ENCODE measurements at regions not wholly inside any gene's neighbourhood (a gene's known extent, or its start where the extent isn't known, plus 50 kb on each side); places are given as distances from the start of the nearest gene placed in this dataset.

DNA sequence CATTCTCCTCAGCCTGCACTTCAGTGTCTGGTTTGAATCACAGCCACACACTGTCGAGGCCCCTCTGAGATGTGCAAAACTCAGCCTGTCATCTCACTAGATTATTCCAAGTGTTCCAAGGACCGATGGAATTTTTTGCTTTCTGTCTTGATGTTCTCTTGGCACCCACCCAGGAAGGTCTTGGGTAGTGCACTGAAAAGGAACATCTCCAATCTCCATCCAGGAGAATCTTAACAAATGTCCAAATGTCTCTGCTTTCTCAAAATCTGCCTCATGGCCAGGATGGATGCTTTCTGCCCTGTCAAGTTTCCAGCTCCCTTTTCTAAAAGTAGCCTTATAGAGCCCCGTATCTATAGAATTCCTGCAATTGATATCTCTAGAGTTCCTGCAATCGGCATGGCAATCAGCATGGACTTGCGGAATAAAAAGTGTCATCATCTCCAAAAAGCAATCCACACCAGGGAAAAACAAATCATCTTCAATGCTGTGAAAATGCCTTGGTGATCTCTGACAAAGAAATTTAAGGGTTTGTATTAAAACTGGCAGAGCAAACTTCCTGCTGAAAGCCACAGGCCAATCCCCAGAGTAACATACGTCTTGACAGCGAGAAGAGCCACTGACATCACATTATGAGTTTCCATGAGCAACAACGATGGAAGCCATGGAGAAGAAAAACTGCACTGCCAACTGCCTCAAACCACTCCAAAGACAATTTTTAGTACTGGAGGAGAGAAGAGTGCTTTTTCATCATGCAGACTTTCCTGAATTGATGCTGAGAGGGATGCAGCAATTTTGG, 215.3 kb upstream of the FAM9B start:
- Histone ChIP-seq H3K4me1 (no peaks in the 10 kb centered on the region), H3K27ac (no peak overlapping the region), H3K36me3 (no peaks in the 10 kb centered on the region), H3K9me3 (no peaks in the 10 kb centered on the region), H3K27me3 (ENCODE audit: low read depth) (no peaks in the 10 kb centered on the region), H3K4me3 (no peak overlapping the region)
- DNase-seq (no peak), ATAC-seq (no peak)
- intact Hi-C loops (cut with DNase I), result no loop called here
- TF ChIP-seq, protein P1, sequence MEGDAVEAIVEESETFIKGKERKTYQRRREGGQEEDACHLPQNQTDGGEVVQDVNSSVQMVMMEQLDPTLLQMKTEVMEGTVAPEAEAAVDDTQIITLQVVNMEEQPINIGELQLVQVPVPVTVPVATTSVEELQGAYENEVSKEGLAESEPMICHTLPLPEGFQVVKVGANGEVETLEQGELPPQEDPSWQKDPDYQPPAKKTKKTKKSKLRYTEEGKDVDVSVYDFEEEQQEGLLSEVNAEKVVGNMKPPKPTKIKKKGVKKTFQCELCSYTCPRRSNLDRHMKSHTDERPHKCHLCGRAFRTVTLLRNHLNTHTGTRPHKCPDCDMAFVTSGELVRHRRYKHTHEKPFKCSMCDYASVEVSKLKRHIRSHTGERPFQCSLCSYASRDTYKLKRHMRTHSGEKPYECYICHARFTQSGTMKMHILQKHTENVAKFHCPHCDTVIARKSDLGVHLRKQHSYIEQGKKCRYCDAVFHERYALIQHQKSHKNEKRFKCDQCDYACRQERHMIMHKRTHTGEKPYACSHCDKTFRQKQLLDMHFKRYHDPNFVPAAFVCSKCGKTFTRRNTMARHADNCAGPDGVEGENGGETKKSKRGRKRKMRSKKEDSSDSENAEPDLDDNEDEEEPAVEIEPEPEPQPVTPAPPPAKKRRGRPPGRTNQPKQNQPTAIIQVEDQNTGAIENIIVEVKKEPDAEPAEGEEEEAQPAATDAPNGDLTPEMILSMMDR (IDR thresholded peaks at IDR 0.05), result no peak

DNA sequence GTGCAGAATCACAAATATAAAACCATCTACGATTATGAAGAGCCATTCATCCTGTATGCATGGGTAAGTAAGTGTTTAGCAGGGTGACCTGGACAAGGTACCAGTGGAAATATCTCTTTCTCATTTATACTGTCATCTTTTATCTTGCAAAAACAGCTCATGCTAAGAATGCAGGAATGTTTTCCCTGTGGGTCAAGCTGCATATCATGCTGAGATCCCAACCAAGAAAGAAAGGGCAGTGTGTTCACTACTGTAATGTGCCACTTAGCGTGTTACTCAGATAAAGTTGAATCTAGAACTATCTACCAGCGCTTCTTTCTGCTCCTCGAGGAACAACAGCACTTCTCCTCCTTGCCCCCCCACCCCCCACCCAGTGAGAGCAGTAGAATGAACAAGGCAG, 212.7 kb upstream of the TBL1X start:
- ATAC-seq (no peak), DNase-seq (no peak)
- Histone ChIP-seq H3K27me3 (ENCODE audit: low read depth) (no peaks in the 10 kb centered on the region), H3K36me3 (no peaks in the 10 kb centered on the region), H3K27ac (no peak overlapping the region), H3K4me1 (no peaks in the 10 kb centered on the region), H3K9me3 (no peaks in the 10 kb centered on the region), H3K4me3 (no peak overlapping the region)
- intact Hi-C loops (cut with DNase I), result no loop called here
- TF ChIP-seq, protein P1 (IDR thresholded peaks at IDR 0.05), result no peak

DNA sequence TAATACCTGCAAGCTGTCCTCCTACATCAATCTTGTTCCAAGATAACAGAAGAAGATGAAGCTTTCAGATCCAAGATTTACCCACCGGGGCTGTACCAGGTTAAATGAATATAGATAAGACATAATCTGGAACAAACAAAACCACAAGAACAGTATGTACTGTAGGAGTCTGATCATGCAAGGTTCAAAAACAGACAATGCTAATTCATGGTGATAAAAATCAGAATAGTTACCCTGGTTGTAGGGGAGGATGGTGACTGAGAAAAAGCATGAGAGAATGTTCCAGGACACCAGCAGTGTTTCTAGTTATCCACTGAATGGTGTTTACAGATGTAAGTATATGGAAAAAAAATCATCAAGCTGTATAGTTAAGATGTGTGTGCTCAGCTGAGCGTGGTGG, 211.6 kb upstream of the TBL1X start:
- ATAC-seq (no peak), DNase-seq (no peak)
- intact Hi-C loops (cut with DNase I), result no loop called here
- Histone ChIP-seq H3K4me1 (no peaks in the 10 kb centered on the region), H3K27me3 (ENCODE audit: low read depth) (no peaks in the 10 kb centered on the region), H3K9me3 (no peaks in the 10 kb centered on the region), H3K36me3 (no peaks in the 10 kb centered on the region), H3K4me3 (no peak overlapping the region), H3K27ac (no peak overlapping the region)
- TF ChIP-seq, protein P1 (IDR thresholded peaks at IDR 0.05), result no peak

DNA sequence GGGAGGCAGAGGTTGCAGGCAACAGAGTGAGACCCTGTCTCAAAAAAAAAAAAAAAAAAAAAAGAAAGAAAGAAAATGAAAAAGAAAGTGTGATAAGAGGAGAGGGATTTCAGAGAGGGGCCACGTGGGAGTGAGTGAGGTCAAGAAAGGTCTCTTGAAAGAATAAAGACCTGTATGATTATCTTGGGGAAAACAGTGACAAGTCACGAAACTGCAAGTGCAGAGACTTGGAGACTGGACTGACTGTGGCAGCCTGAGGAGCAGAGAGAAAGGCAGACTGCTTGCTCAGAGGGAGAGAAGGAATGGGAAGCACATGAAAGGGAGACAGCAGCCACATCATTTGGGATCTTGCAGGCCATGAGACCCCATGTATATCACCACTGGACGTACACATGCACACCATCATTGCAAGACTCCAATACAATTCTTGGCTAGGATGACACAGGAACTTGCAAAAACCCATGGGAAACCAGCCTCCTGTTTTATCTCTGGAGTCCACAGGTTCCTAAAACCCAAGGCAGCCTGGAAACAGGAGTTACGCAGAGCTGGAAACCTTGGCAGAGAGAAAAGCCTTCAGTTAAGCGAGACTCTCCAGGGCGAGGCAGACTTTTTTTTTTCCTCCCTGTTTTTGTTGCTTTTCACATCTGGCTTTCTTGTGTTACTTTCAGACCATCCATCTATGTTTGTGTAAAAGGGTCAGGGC, 207.0 kb upstream of the TBL1X start:
- TF ChIP-seq, protein P1 (IDR thresholded peaks at IDR 0.05), result no peak
- H3K4me1 ChIP-seq, result no peaks in the 10 kb centered on the region
- H3K4me3 ChIP-seq, result no peak overlapping the region
- no peaks in the 10 kb centered on the region for H3K36me3 ChIP-seq
- DNase-seq (no peak), ATAC-seq (no peak)
- no peaks in the 10 kb centered on the region for H3K27me3 ChIP-seq (ENCODE audit: low read depth)
- H3K27ac ChIP-seq, result no peak overlapping the region
- intact Hi-C loops (cut with DNase I), result no loop called here
- no peaks in the 10 kb centered on the region for H3K9me3 ChIP-seq

DNA sequence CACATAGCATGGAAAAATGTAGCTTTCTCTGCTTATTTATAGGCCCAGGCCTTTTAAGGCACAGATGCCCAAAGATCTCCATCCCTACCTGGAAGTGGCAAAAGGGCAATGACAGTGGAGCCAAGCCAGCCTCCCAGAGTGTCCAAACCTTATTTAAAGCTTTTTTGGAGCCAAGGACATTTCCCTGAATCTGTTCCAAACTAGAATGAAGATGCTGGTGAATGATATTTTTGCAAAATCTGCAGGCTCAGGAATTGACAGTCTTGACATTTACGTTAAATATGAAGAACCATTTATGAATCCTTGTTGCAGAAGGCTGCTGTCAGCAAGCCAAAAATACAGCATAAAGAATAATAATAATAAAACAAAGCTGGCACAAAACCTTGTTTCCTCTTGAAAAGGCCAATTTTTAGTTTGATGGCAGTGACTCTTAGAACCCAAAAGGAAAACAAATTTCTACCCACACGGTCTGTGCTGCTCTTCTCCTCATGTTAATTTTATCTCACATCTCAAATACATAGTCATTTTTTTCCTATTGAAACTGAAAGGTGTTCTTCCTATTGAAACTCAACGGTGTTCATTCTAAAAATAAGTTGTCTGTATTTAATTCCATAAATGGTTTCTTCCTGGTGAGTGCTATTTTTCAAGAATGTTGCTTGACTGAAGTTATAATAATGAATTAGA, 206.3 kb upstream of the TBL1X start:
- TF ChIP-seq, protein P1 (IDR thresholded peaks at IDR 0.05), result no peak
- no peaks in the 10 kb centered on the region for H3K4me1 ChIP-seq
- no peaks in the 10 kb centered on the region for H3K9me3 ChIP-seq
- intact Hi-C loops (cut with DNase I), result no loop called here
- no peak for ATAC-seq
- no peak overlapping the region for H3K4me3 ChIP-seq
- DNase-seq, result no peak
- H3K27ac ChIP-seq, result no peak overlapping the region
- no peaks in the 10 kb centered on the region for H3K27me3 ChIP-seq (ENCODE audit: low read depth)
- H3K36me3 ChIP-seq, result no peaks in the 10 kb centered on the region

Data from lower lobe of right lung (tissue), 2 donors.